ENCODE measurements at regions not wholly inside any gene's neighbourhood (a gene's known extent, or its start where the extent isn't known, plus 50 kb on each side); places are given as distances from the start of the nearest gene placed in this dataset.

DNA sequence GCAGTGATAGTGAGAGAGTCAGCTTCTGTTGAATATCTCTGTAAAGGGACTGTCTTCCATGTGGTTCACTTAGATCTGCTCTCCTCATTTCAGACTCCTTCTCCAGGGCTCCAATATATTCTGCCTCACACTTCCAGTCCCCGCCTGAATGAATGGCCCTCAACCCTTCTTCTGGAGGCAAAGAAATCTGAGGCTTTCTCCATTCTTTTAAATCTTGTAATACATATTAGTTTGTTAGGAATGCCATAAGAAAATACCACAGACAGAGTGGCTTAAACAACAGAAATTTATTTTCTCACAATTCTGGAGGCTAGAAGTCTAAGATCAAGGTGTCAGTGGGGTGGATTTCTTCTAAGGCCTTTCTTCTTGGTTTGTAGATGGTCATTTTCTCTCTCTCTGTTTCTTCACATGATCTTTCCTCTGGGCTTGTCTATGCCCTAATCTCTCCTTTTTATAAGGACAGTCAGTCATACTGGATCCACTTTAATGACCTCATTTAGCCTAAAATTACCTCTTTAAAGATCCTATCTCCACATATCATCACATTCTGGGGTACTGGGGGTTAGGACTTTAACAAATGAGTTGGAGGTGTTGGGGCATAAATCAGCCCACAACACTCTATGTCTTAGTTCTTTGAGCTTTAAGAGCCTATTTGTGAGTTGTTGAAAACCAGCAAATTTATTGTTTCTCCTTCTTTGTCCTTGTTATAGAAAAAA lies 128.5 kb upstream of the KCNK2 start:
- Histone ChIP-seq H3K9me3 (ENCODE audit: low read depth, low read length, poor library complexity, severe bottlenecking) (no peaks in the 10 kb centered on the region), H3K27ac (ENCODE audit: low read depth, low read length, poor library complexity, severe bottlenecking) (no peak overlapping the region), H3K4me1 (ENCODE audit: insufficient read depth, low read length, poor library complexity, severe bottlenecking) (peaks cover 8% of the 10 kb centered on the region), H3K4me3 (ENCODE audit: low read depth, low read length, poor library complexity, severe bottlenecking) (no peak overlapping the region), H3K27me3 (replicated peaks; ENCODE audit: insufficient read depth, low read depth, low read length, poor library complexity) (no peaks in the 10 kb centered on the region), H3K36me3 (ENCODE audit: insufficient read depth, low read length, poor library complexity, severe bottlenecking) (no peaks in the 10 kb centered on the region)
- TF ChIP-seq, protein P1, sequence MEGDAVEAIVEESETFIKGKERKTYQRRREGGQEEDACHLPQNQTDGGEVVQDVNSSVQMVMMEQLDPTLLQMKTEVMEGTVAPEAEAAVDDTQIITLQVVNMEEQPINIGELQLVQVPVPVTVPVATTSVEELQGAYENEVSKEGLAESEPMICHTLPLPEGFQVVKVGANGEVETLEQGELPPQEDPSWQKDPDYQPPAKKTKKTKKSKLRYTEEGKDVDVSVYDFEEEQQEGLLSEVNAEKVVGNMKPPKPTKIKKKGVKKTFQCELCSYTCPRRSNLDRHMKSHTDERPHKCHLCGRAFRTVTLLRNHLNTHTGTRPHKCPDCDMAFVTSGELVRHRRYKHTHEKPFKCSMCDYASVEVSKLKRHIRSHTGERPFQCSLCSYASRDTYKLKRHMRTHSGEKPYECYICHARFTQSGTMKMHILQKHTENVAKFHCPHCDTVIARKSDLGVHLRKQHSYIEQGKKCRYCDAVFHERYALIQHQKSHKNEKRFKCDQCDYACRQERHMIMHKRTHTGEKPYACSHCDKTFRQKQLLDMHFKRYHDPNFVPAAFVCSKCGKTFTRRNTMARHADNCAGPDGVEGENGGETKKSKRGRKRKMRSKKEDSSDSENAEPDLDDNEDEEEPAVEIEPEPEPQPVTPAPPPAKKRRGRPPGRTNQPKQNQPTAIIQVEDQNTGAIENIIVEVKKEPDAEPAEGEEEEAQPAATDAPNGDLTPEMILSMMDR (conservative IDR thresholded peaks at IDR 0.05; ENCODE audit: low read depth, low read length): no peak
- no peak for TF ChIP-seq EZH2 (IDR thresholded peaks at IDR 0.05; ENCODE audit: borderline replicate concordance, low read depth, low read length, poor library complexity, severe bottlenecking)
- ChIA-PET POLR2A (ENCODE audit: low non-redundant PET) (no interaction called here), CTCF (no interaction called here)
- BruUV-seq (replicated peaks): no TSS peak
- no peak for DNase-seq (ENCODE audit: low spot score)
- intact Hi-C loops (cut with micrococcal nuclease; ENCODE audit: unreplicated experiment): no loop called here

DNA sequence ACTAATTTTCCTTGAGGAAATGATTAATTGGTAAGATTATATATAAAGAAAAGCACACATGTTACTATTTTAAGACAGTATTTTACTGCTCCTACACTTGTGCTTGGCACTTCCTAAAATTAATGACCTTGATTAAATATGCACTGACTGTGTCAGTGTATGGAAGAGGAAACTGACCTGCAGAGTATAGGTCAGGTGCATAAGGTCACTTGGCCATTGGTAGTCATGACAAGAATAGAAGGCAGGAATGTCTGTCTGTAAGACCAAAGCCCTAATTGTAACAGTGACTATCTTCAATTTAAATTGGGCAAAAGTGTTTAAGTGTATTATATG lies 128.0 kb upstream of the KCNK2 start:
- CTCF ChIA-PET: no interaction called here
- Histone ChIP-seq H3K4me1 (ENCODE audit: insufficient read depth, low read length, poor library complexity, severe bottlenecking) (peaks cover 8% of the 10 kb centered on the region), H3K36me3 (ENCODE audit: insufficient read depth, low read length, poor library complexity, severe bottlenecking) (no peaks in the 10 kb centered on the region), H3K27me3 (replicated peaks; ENCODE audit: insufficient read depth, low read depth, low read length, poor library complexity) (no peaks in the 10 kb centered on the region), H3K9me3 (ENCODE audit: low read depth, low read length, poor library complexity, severe bottlenecking) (no peaks in the 10 kb centered on the region), H3K27ac (ENCODE audit: low read depth, low read length, poor library complexity, severe bottlenecking) (no peak overlapping the region), H3K4me3 (ENCODE audit: low read depth, low read length, poor library complexity, severe bottlenecking) (no peak overlapping the region)
- intact Hi-C loops (cut with micrococcal nuclease; ENCODE audit: unreplicated experiment): no loop called here
- no TSS peak for BruUV-seq (replicated peaks)
- TF ChIP-seq, protein P1 (conservative IDR thresholded peaks at IDR 0.05; ENCODE audit: low read depth, low read length): no peak
- no peak for TF ChIP-seq EZH2 (IDR thresholded peaks at IDR 0.05; ENCODE audit: borderline replicate concordance, low read depth, low read length, poor library complexity, severe bottlenecking)
- DNase-seq (ENCODE audit: low spot score): no peak
- POLR2A ChIA-PET (ENCODE audit: low non-redundant PET): no interaction called here

DNA sequence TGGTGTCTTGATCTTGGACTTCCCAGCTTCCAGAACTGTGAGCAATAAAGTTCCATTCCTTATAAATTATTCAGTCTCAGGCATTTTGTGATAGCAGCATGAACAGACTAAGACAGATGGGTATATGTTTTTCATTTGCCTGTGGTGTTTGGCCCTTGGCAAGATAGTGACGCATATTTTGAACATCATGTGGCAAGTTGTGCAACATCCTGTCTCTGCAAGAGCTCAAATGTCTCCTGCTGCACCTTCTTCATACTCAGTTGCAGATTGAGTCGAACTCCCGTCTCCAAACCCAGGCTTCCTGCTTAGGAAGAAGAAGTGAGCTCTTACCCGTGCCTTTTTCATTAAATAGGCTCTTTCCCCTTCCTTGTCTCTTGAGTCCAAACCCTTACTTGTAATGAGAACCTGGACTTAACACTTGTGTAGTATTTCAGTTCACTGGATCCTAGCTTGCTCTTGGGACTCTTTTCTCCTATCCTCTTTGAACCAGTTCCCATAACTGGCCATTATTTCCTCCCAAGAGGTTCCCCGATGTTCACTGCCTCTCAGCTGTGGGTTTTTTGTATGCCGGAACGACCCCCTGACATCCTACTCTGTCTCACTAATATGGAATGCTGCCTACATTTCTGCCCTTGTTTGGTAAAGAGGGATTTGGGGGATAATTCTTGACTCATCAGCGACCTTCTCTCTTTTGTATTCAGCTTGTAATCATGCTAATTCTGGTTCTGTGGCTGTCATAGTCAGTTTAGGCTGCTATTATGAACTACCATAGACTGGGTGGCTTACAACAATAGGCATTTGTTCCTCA lies 125.0 kb upstream of the KCNK2 start:
- peak; percentile 88 for DNase-seq (ENCODE audit: low spot score)
- no peak for TF ChIP-seq EZH2 (IDR thresholded peaks at IDR 0.05; ENCODE audit: borderline replicate concordance, low read depth, low read length, poor library complexity, severe bottlenecking)
- TF ChIP-seq, protein P1 (conservative IDR thresholded peaks at IDR 0.05; ENCODE audit: low read depth, low read length): no peak
- CTCF ChIA-PET: interaction anchor here (0.6 kb wide), 1 partner anchor 42 kb away, joined by 3 read pairs; no protein-coding TSS in a partner anchor
- TSS peak; percentile 85 for BruUV-seq (replicated peaks)
- H3K9me3 ChIP-seq (ENCODE audit: low read depth, low read length, poor library complexity, severe bottlenecking): no peaks in the 10 kb centered on the region
- peak overlapping the region; percentile 43 for H3K27ac ChIP-seq (ENCODE audit: low read depth, low read length, poor library complexity, severe bottlenecking)
- no peaks in the 10 kb centered on the region for H3K36me3 ChIP-seq (ENCODE audit: insufficient read depth, low read length, poor library complexity, severe bottlenecking)
- H3K4me1 ChIP-seq (ENCODE audit: insufficient read depth, low read length, poor library complexity, severe bottlenecking): peaks cover 8% of the 10 kb centered on the region
- H3K4me3 ChIP-seq (ENCODE audit: low read depth, low read length, poor library complexity, severe bottlenecking): no peak overlapping the region
- peaks cover 11% of the 10 kb centered on the region for H3K27me3 ChIP-seq (replicated peaks; ENCODE audit: insufficient read depth, low read depth, low read length, poor library complexity)
- POLR2A ChIA-PET (ENCODE audit: low non-redundant PET): no interaction called here
- intact Hi-C loops (cut with micrococcal nuclease; ENCODE audit: unreplicated experiment): no loop called here
